MG63 (cell line): ENCODE measurements at regions not wholly inside any gene's neighbourhood (a gene's known extent, or its start where the extent isn't known, plus 50 kb on each side); places are given as distances from the start of the nearest gene placed in this dataset.
"Not testable (repeated sequence)": the region's sequence is repeated elsewhere in the genome, so short reads cannot be mapped to it uniquely, and the experiment has no call there.

Experiments used
- DNase-seq: peaks from one replicate; pipeline ENCODE4 v3.0.0-alpha.2; 2020
- H3K27me3 ChIP-seq: fragments of 250-450 bp; sonication (Bioruptor Pico); 2 replicates; pipeline ENCODE4 v1.5.1; 2020; ENCODE audit warnings: mild to moderate bottlenecking, moderate library complexity
- H3K36me3 ChIP-seq: fragments of 250-450 bp; sonication (Bioruptor Pico); 2 replicates; pipeline ENCODE4 v1.5.1; 2020; ENCODE audit warnings: mild to moderate bottlenecking, moderate library complexity
- H3K4me3 ChIP-seq: fragments of 250-450 bp; sonication (Bioruptor Pico); 2 replicates; pipeline ENCODE4 v1.5.1; 2020; ENCODE audit warnings: mild to moderate bottlenecking, moderate library complexity
- H3K9me3 ChIP-seq: fragments of 250-450 bp; sonication (Bioruptor Pico); 2 replicates; pipeline ENCODE4 v1.5.1; 2020; ENCODE audit warnings: mild to moderate bottlenecking, moderate library complexity

DNA sequence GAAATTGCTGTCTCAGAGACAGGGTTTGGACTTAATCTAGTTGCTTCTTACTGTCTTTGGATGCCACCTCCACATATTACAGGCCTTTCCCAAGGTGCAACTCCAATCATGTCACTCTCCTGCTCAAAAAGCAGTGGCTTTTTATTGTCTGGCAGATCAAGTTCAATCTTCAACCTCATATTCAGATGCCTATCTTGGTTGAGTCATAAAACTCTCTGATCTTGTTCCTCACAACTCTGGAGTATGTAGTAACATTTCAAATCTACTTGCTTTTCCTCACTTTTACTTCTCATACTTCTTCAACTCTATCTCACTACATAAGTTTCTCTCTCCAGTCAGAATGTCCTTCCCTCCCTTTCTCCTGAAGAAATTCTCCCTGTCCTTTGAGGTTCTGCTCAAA, 180.6 kb downstream of the VSIG4 start:
- Histone ChIP-seq H3K36me3 (no peaks in the 10 kb centered on the region), H3K4me3 (no peak overlapping the region), H3K9me3 (no peaks in the 10 kb centered on the region), H3K27me3 (no peaks in the 10 kb centered on the region)
- DNase-seq: no peak

GRCh38 chrX:65854437-65854836, 185.4 kb downstream of the VSIG4 start:
- not testable (repeated sequence) for H3K4me3 ChIP-seq, H3K36me3 ChIP-seq

DNA sequence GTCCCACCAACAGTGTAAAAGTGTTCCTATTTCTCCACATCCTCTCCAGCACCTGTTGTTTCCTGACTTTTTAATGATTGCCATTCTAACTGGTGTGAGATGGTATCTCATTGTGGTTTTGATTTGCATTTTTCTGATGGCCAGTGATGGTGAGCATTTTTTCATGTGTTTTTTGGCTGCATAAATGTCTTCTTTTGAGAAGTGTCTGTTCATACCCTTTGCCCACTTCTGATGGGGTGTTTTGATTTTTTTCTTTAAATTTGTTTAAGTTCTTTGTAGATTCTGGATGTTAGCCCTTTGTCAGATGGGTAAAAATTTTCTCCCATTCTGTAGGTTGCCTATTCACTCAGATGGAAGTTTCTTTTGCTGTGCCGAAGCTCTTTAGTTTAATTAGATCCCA, 183.9 kb downstream of the MSN start:
- not testable (repeated sequence) for H3K4me3 ChIP-seq, H3K9me3 ChIP-seq, H3K36me3 ChIP-seq, H3K27me3 ChIP-seq, DNase-seq

More at GRCh38 chrX:65854437-65854836, 185.4 kb downstream of the VSIG4 start:
- not testable (repeated sequence) for DNase-seq, H3K9me3 ChIP-seq, H3K27me3 ChIP-seq

DNA sequence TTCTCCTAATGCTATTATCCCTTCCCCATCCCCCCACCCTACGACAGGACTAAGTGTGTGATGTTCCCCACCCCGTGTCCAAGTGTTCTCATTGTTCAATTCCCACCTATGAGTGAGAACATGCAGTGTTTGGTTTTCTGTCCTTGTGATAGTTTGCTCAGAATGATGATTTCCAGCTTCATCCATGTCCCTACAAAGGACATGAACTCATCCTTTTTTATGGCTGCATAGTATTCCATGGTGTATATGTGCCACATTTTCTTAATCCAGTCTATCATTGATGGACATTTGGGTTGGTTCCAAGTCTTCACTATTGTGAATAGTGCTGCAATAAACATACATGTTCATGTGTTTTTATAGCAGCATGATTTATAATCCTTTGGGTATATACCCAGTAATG, 183.4 kb downstream of the MSN start:
- not testable (repeated sequence) for H3K36me3 ChIP-seq, H3K4me3 ChIP-seq, H3K27me3 ChIP-seq, DNase-seq, H3K9me3 ChIP-seq

DNA sequence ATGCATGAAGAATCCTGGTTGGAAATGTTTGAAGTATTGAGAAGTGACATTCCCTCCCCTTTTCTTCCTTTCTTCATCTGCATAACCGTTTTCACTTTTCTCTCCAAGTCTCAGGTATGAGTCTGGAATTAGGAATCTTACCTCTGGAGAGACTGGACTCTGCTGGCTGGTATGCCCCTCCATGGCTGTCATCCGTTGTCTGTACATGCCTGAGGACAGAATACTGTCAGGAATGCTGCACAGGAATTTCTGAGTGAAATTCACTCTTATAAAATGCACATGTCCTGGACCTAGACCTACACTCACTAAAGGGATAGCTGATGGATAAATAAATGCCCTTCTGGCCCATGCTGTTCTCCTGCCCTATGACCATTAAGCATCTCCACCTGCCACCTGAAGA, 179.5 kb downstream of the MSN start:
- Histone ChIP-seq H3K27me3 (no peaks in the 10 kb centered on the region), H3K9me3 (no peaks in the 10 kb centered on the region), H3K4me3 (no peak overlapping the region), H3K36me3 (no peaks in the 10 kb centered on the region)
- DNase-seq: no peak

GRCh38 chrX:65841263-65841662, 173.8 kb downstream of the MSN start:
- no peak overlapping the region for H3K4me3 ChIP-seq
- no peaks in the 10 kb centered on the region for H3K36me3 ChIP-seq
- DNase-seq: no peak
- H3K9me3 ChIP-seq: no peaks in the 10 kb centered on the region
- H3K27me3 ChIP-seq: no peaks in the 10 kb centered on the region

DNA sequence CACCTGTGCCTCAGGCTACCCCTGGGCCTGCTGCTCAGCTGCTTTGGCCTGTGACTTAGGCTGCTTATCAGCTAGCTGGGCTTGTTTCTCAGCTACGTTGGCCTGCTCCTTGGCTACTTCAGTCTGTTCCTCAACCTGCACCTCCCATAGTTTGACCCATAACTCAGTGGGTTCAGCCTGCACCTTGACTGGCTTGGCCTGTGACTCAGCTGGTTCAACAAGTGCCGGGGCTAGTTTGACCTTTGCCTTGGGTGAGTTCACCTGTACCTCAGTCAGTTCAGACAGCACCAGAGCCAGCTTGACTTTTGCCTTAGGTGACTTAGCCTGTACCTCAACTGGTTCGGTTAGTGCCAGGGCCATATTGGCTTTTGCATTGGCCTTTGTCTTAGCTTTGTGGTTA, 171.2 kb downstream of the MSN start:
- Histone ChIP-seq H3K4me3 (no peak overlapping the region), H3K9me3 (no peaks in the 10 kb centered on the region), H3K27me3 (no peaks in the 10 kb centered on the region), H3K36me3 (no peaks in the 10 kb centered on the region)
- no peak for DNase-seq

- H3K36me3 ChIP-seq: no peaks in the 10 kb centered on the region
- no peaks in the 10 kb centered on the region for H3K27me3 ChIP-seq
- no peaks in the 10 kb centered on the region for H3K9me3 ChIP-seq
- H3K4me3 ChIP-seq: no peak overlapping the region
- DNase-seq: no peak
Observed at GRCh38 chrX:65837875-65838549, 170.6 kb downstream of the MSN start.

GRCh38 chrX:65831268-65831667, 163.8 kb downstream of the MSN start:
- H3K36me3 ChIP-seq: no peaks in the 10 kb centered on the region
- no peak overlapping the region for H3K4me3 ChIP-seq
- DNase-seq: no peak
- no peaks in the 10 kb centered on the region for H3K27me3 ChIP-seq
- no peaks in the 10 kb centered on the region for H3K9me3 ChIP-seq

DNA sequence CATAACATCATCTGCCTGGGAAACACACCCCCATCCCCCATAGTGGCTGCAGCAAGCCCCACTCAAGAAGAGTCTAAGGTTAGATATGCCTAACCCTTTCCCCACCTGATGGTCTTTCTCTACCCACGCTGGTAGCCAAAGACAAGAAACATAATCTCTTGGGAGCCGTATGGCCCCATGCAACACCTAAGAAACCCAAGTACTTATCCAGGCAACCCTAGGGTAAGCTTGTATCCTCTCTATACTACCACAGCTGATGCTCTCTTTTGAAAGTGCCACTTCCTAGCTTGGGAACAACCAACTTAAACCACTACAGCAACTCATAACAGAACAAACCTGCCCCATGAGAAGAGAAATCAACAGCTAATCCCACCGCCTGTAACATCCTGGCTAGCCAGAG, 161.1 kb downstream of the MSN start:
- Histone ChIP-seq H3K9me3 (no peaks in the 10 kb centered on the region), H3K4me3 (no peak overlapping the region), H3K27me3 (no peaks in the 10 kb centered on the region), H3K36me3 (no peaks in the 10 kb centered on the region)
- DNase-seq: no peak

DNA sequence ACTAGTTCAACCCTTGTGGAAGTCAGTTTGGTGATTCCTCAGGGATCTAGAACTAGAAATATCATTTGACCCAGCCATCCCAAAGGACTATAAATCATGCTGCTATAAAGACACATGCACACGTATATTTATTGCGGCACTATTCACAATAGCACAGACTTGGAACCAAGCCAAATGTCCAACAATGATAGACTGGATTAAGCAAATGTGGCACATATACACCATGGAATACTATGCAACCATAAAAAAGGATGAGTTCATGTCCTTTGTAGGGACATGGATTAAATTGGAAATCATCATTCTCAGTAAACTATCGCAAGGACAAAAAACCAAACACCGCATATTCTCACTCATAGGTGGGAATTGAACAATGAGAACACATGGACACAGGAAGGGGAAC, 157.8 kb downstream of the MSN start:
- not testable (repeated sequence) for H3K27me3 ChIP-seq

DNA sequence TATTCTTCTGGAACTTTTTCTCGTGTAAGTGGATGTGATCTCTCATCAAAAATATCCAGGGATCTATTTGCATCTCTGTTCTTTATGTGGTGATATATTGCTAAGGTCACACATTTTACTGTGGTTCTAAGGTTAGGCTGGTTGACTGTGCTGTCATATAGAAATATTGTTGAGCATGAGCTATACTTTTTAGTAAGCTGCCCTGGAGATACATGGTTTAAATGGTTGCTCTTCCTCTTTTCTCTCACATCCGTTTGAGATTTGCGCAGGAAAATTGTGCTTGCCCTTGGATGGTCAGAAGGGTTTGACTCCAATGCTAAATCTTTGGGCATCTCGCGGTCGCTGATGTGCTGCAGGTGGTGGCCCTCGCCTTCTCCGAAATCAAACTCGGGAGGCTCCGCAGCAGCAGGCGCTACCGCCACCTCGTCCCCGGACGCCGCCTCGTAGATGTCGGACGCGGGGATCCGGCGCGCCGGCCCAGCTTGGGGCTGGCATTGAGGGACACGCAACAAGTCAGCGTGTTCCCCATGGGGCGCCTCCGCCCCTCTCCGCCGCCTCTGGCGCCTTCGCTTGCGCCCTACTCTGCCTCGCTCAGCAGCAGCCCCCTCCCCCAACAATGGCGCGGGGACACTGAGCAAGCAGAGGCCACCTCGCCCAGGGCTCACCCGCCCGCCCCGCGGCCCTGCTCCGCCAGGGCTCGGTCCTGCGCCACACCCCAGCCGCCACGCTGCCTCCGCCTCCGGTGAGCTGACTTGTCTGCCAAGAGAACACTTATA, 154.5 kb downstream of the MSN start:
- H3K9me3 ChIP-seq: no peaks in the 10 kb centered on the region
- no peaks in the 10 kb centered on the region for H3K27me3 ChIP-seq
- H3K4me3 ChIP-seq: no peak overlapping the region
- no peaks in the 10 kb centered on the region for H3K36me3 ChIP-seq
- peak; percentile 2 for DNase-seq

More for the DNA sequence above, 157.8 kb downstream of the MSN start:
- not testable (repeated sequence) for H3K4me3 ChIP-seq, H3K9me3 ChIP-seq, H3K36me3 ChIP-seq, DNase-seq

DNA sequence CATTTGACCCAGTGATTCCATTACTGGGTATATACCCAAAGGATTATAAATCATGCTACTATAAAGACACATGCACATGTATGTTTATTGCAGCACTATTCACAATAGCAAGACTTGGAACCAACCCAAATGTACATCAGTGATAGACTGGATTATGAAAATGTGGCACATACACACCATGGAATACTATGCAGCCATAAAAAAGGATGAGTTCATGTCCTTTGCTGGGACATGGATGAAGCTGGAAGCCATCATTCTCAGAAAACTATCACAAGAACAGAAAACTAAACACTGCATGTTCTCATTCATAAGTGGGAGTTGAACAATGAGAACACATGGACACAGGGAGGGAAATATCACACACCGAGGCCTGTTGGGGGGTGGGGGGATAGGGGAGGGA, 152.5 kb downstream of the MSN start:
- DNase-seq, H3K9me3 ChIP-seq, H3K36me3 ChIP-seq, H3K4me3 ChIP-seq, H3K27me3 ChIP-seq: not testable (repeated sequence)

DNA sequence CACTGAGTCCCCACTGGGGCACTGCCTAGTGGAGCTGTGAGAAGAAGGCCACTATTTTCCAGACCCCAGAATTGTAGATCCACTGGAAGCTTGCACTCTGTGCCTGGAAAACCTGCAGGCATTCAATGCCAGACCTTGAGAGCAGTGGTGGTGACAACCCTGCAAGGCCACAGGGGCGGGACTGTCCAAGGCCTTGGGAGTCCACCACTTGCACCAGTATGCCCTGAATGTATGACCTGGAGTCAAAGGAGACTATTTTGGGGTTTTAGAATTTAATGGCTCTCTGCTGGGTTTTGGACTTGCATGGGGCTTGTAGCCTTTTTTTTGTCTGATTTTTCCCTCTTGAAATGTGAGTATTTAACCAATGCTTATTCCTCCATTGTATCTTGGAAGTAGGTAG, 145.8 kb downstream of the MSN start:
- no peaks in the 10 kb centered on the region for H3K36me3 ChIP-seq

DNA sequence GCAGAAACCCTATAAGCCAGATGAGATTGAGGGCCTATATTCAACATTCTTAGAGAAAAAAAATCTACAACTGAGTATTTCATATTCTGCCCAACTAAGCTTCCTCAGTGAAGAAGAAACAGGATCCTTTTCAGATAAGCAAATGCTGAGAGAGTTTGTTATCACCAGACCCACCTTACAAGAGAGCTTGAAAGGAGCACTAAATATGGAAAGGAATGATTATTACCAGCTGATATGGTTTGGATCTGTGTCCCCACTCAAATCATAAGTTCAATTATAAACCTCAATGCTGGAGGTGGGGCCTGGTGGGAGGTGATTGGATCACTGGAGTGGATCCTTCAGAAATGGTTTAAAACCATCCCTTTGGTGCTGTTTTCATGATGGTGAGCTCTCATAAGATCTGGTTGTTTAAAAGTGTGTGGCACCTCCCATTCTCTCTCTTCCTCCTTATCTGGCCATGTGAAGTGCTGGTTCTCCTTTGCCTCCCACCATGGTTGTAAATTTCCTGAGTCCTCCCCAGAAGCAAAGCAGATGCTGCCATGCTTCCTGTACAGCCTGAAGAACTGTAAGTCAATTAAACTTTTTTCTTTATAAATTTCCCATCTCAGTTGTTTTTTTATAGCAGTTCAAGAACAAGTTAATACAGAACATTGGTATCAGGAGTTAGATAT, 144.2 kb downstream of the MSN start:
- Histone ChIP-seq H3K4me3 (no peak overlapping the region), H3K36me3 (no peaks in the 10 kb centered on the region), H3K9me3 (no peaks in the 10 kb centered on the region), H3K27me3 (no peaks in the 10 kb centered on the region)
- DNase-seq: no peak

More for the DNA sequence above, 145.8 kb downstream of the MSN start:
- no peaks in the 10 kb centered on the region for H3K27me3 ChIP-seq
- no peak overlapping the region for H3K4me3 ChIP-seq
- no peak for DNase-seq
- no peaks in the 10 kb centered on the region for H3K9me3 ChIP-seq
